ENCODE measurements at regions not wholly inside any gene's neighbourhood (a gene's known extent, or its start where the extent isn't known, plus 50 kb on each side); places are given as distances from the start of the nearest gene placed in this dataset.

GRCh38 chr10:100683004-100683403 lies 62.4 kb upstream of the PAX2 start:
- Histone ChIP-seq H3K9me3 (no peaks in the 10 kb centered on the region), H3K4me1 (no peaks in the 10 kb centered on the region), H3K36me3 (no peaks in the 10 kb centered on the region), H3K27ac (no peak overlapping the region), H3K27me3 (peaks cover 95% of the 10 kb centered on the region), H3K4me3 (no peak overlapping the region)
- DNase-seq (no peak), ATAC-seq (no peak)
- intact Hi-C loops (cut with DNase I) = no loop called here
- TF ChIP-seq CTCF (IDR thresholded peaks at IDR 0.05) = no peak

- DNase-seq (no peak), ATAC-seq (no peak)
- H3K9me3 ChIP-seq = no peaks in the 10 kb centered on the region
- H3K4me3 ChIP-seq = no peak overlapping the region
- intact Hi-C loops (cut with DNase I) = no loop called here
- TF ChIP-seq CTCF (IDR thresholded peaks at IDR 0.05) = no peak
- H3K27ac ChIP-seq = no peak overlapping the region
- H3K27me3 ChIP-seq = peaks cover 96% of the 10 kb centered on the region
- no peaks in the 10 kb centered on the region for H3K4me1 ChIP-seq
- no peaks in the 10 kb centered on the region for H3K36me3 ChIP-seq
Measured at GRCh38 chr10:100683545-100684300, 61.7 kb upstream of the PAX2 start.

- TF ChIP-seq CTCF (IDR thresholded peaks at IDR 0.05) = no peak
- Histone ChIP-seq H3K9me3 (no peaks in the 10 kb centered on the region), H3K36me3 (no peaks in the 10 kb centered on the region), H3K27me3 (peaks cover 94% of the 10 kb centered on the region), H3K4me3 (no peak overlapping the region), H3K4me1 (no peaks in the 10 kb centered on the region), H3K27ac (no peak overlapping the region)
- ATAC-seq (no peak), DNase-seq (no peak)
- intact Hi-C loops (cut with DNase I) = no loop called here
Measured at GRCh38 chr10:100684688-100685235, 60.6 kb upstream of the PAX2 start.

- peaks cover 94% of the 10 kb centered on the region for H3K27me3 ChIP-seq
- H3K4me3 ChIP-seq = no peak overlapping the region
- no peaks in the 10 kb centered on the region for H3K36me3 ChIP-seq
- H3K4me1 ChIP-seq = no peaks in the 10 kb centered on the region
- no peaks in the 10 kb centered on the region for H3K9me3 ChIP-seq
- ATAC-seq (no peak), DNase-seq (no peak)
- intact Hi-C loops (cut with DNase I) = no loop called here
- TF ChIP-seq CTCF (IDR thresholded peaks at IDR 0.05) = no peak
- no peak overlapping the region for H3K27ac ChIP-seq
Measured at GRCh38 chr10:100685331-100685730, 60.1 kb upstream of the PAX2 start.

- intact Hi-C loops (cut with DNase I) = no loop called here
- TF ChIP-seq CTCF (IDR thresholded peaks at IDR 0.05) = no peak
- H3K4me3 ChIP-seq = no peak overlapping the region
- ATAC-seq = no peak
- no peaks in the 10 kb centered on the region for H3K9me3 ChIP-seq
- no peaks in the 10 kb centered on the region for H3K4me1 ChIP-seq
- no peaks in the 10 kb centered on the region for H3K36me3 ChIP-seq
- DNase-seq = no peak
- H3K27ac ChIP-seq = no peak overlapping the region
- peaks cover 86% of the 10 kb centered on the region for H3K27me3 ChIP-seq
Measured at GRCh38 chr10:100687143-100688003, 58.0 kb upstream of the PAX2 start.
